CD4-positive, alpha-beta T cell treated with Interleukin-10 for 1 hour (primary cell): ENCODE measurements at regions not wholly inside any gene's neighbourhood (a gene's known extent, or its start where the extent isn't known, plus 50 kb on each side); places are given as distances from the start of the nearest gene placed in this dataset.

ENCODE experiments used
- DNase-seq: peaks from one replicate; pipeline ENCODE4 v3.0.0-alpha.2; 2020

DNA sequence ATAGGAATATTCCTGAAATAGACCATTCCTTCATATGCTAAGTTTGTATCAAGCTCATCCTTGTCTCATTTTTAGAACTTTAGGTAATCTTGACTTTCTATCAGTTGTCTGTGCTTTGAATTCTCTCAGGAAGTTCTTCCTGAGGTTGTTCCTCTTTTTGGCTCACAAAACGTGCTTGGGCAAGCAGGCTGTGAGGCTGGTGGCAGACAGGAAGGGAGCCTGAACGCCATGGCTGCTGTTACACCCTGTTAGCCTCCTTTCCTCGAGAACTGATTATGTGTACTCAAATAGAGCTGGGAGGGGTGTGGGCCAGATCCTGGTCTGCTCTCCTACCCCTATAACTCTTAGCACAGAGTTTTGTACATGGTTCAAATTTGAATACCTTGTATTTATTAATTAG is 136.4 kb upstream of the CELF4 start:
- no peak for DNase-seq

DNA sequence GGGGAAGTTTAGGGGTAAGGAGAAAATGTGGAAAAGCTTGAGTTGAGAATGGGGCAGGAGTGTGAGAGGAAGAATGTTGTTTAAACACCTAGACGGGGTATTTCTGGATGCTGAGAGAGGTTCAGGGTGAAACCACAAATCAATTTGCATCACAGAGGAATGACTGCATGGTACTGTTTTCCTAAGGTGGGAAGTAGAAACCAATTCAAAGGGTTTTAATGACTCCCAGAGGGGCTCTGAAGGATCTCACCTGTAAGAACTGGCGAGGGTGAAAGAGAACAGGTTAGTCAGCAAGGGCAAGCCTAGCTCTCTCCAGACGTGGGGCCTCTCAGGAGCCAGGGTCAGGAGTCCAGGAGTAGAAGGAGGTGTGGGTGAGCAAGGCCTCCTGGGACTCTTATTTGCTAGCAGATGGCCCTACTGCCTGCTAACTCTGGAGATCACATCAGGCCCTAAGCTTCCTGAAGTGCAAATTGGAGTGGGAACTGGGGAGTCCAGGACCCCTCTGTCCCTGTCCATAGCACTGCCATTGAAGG is 133.0 kb upstream of the CELF4 start:
- no peak for DNase-seq

DNA sequence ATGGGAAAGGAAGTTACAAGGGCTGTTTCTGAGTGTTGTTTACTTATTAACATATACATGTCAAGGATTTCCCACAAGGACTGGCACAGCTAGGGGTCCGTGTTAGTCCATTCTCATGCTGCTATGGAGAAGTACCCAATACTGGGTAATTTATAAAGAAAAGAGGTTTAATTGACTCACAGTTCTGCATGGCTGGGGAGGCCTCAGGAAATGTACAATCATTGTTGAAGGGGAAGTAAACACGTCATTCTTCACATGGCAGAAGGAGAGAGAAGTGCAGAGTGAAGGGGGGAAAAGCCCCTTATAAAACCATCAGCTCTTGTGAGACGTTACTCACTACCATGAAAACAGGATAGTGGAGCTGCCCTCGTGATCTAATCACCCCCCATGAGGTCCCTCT is 128.9 kb upstream of the CELF4 start:
- DNase-seq = no peak

DNA sequence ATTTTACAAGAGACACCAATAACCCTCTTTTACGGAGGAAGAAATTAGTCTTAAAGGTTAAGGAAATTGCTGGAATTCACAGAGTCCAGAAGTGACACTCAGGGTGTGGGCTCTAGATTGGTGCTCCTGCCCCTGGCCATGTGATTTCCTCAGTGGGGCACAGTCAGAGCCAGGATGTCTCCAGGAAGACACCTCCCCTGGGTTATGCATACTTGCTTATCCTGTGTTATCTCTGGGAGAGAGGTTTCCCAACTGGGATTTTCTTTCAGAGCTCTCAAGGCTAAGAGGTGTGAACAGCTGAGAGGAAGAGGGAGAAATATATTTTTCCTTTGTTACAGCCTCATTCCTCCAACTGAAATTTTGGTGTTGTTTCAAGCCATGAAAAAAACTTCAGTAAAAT is 125.6 kb upstream of the CELF4 start:
- no peak for DNase-seq

DNA sequence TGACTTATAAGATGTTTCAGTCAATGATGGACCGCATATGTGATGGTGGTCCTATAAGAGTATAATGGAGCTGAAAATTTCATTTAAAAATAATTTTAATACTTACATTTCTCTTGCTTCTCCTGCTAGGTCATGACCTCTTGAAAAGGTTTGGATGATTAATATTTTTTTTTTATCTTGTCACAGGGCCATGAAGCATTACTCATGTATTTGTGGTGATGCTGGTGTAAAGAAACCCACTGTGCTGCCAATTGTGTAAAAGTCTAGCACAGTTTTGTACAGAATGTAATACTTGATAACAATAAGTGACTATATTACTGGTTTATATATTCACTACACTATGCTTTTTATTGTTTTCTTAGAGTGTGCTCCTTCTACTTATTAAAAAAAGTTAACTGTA is 124.2 kb upstream of the CELF4 start:
- DNase-seq = no peak

DNA sequence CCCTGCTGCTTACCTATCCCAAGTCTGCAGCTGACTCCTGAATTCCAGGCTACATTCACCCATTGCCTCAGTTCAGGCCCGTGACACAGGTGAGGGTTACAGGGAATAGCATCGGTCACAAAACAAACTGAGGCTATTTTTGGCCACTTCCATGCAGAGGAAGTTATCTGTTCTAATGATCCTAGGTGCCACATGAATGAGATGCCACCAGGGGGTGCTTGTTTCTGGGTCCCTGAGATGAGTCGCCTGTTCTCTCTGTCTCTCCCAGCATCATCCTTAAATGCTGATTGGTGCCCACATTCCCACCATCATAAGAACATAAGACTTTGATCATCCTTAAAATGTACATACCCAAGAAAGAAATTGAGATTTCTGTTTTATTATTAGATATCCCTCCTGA is 119.0 kb upstream of the CELF4 start:
- no peak for DNase-seq

DNA sequence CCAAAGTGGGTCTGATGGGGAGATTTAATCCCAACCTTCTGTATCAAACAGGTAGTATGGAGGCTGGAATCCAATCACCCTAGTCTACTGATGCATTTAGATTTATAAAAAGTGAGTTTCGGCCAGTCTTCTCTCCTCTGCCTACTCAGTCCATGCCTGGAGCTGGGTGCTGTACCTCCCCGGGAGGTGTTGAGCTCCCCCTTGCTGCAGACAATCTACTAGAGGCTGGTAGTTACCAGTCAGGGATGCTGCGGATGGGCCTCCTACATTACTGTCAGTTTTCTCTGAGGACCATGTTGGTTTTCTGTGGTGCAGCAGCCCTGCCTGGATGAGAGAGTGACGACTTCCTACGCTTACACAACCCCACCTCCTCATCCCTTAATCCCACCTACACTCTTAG is 118.6 kb upstream of the CELF4 start:
- no peak for DNase-seq

DNA sequence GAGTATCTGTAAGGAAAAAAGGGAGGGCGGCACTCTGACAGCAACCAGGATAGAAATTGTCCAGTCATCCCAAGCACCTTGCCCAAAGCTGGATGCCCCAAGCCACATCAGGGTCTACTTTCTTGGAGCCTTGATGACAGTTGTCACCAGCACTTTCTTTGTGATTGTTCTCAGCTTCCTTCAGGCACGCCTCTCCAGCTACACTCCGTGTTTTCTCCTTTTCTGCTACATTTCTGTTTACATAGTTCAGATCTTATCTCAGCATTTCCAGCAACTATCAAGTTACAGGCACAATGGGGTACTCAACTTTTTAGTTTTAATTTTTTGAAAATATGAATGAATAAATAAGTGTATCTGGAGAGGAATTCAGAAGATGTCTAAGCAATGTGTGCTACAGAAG is 115.3 kb upstream of the CELF4 start:
- DNase-seq = no peak

DNA sequence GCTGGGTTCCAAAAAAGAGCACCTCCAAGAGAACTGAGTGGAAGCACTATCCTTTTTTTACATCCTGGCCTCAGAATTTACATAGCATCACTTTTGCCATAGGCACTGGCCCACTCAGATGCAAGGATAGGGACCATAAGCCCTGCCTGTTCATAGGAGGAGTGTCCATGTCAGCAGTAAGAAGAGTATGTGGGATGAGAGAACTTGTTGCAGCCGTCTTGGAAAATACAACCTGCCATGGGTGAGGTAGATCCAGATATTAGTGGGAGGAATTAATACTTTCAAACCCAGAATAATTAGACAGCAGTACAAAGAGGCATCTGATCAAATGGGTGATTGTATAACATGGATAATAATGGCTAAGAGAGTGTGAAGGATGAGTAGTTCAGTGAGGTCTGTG is 110.7 kb upstream of the CELF4 start:
- DNase-seq = no peak

DNA sequence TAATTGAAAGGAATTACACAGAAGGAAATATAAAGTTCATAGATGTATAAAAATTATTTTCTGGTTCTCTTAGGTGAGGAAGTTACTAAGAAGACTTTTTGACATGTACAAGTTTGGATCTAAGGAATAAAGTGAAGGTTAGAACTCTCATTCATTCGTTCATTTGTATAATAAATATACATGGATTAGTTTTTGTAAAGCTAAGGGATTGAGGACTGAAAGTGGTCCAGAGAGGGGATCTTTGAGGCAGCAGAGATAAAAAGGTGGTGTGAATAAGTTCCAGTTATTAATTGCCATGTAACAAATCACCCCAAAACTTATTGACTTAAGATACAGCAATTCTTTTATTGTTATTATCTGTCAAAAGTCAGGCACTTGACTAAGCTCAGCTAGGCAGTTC is 110.1 kb upstream of the CELF4 start:
- DNase-seq = no peak

DNA sequence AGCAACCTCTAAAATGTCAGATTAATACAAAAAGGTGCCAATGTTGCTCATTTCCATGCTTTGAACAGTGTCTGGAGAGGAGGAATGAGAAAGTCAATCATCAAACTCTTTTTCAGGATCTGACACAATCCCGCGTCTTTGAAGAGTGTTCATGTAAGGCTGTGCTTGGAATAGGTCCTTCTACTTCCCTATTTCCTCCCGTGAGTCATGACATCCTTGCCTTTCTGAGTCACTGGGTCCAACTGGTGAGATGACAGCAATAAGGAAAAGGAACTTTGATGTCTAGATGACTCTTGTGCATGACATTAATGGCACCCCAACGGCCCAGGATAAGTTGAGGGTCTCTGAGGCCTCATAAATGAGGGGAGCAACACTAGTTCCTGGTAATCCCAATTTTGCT is 109.0 kb upstream of the CELF4 start:
- DNase-seq = no peak

DNA sequence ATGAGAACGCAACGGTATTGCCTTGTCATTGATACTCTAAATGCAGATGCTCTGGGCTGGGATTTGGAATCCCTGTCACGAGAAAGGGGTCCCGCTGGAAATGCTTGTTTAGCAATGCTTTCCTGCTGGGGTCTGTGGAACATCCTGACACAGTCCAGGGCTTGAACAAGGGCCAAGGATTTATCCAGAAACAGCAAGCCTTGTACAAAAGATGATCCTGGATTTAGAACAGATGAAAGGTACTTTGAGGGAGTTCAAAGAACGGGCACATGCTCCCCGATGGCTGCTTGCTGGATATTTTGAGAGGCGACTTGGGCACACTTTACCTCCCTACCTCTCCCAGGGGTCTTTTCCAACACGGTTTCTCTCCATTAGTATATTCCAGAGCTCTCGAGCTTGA is 108.1 kb upstream of the CELF4 start:
- no peak for DNase-seq

DNA sequence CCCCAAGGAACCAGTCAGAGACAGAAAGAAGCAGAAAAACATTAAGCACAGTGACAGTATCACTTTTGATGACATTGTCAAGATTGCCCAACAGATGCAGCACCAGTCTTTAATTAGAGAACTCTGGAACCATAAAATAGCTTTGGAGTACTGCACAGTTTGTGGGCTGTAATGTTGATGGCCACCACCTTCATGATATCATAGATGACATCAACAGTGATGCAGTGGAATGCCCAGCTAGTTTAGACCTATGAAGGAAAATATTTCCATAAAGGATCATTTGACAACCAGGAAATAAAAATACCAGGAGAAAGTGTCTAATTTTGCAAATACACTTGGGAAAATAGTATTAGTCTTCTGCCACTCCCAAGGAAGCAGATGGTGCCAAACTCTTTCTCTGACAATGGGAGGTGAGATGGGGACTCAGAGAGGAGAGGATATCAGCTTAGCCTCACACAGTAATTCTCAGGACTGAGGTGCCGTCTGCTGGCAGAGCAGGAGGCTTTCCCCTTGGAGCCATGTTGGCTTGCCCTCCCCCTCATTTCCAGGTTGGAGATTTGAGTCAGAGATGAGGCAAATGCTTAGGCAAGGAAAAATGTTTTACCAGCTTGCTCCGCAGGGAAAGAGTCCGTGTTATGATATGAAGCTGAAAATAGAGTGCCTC is 107.5 kb upstream of the CELF4 start:
- DNase-seq = no peak

DNA sequence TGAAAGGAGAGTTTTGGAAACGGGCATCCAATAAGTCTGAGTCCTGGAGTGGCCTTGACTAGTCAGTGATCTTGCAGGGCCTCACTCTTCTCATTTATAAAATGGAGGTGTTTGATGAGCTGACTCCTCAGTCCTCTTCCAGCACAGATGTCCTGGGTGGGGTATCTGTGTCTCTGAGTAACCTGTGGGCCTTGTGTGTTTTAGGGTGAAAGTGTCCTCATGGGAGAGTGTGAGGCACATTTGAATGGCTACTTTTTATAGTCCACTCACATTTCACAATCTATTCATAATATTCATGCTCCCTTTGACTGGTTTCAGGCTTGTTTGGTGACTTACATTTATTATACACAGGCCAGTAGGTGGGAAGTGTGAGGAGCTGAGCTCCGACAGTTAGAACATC is 106.4 kb upstream of the CELF4 start:
- DNase-seq = no peak

DNA sequence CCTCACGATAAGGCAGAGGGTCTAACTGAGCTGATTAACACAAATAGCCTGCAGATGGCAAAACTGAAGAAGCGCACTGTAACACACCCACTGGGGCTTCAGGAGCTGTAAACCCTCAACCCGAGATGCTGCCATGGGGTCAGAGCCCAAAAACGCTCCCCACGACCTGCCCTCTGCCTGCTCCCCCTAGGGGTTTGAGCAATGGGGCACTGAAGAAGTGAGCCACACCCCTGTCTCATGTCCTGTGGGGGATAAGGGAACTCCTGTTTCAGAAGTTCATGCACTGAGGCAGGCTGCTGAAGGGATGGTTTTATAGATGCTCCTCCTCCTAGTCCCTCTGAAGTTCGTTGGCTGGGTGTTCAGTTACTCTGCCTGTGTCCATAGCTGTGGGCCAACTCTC is 105.9 kb upstream of the CELF4 start:
- DNase-seq = no peak

DNA sequence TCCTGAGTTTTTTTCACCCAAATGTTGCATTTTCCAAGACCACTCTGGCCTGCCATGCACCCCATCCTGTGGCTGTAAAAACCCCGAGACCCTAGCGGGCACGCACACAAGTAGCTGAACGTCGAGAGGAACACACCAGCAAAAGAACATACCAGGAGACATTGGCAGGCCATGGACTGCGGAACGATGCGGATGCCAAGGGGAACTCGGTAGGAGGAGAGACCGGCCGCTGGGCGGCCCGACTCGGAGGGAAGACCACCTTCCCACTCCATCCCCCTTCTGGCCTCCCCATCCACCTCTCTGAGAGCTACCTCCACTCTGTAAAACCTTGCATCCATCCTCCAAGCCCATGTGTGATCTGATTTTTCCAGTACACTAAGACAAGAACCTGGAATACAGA is 105.5 kb upstream of the CELF4 start:
- DNase-seq = no peak

DNA sequence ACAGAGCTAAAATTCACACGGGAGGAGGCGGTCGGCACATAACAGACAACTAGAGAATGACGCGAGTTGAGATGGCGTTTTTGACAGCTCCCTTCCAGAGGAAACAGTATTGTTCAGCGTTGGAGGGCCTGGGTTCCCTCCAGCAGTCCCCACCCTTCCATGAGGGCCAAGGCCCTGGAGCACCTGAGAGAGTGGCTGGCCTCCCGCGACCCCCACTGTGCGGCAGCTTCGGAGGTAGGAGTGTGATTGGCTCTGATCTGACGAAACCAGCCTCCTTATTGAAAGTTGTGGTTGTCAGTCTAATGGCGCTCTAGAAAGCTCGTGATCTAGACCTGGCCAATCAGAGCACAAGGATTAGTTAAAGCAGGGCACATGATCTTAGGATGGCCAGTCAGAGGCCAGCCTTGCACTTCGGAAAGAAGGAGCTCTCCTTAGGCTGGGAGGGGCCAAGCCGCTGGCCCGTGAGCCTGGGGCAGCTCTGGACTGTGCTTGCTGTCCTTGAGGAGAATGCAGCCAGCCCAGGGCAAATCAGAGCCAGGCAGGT is 104.5 kb upstream of the CELF4 start:
- DNase-seq = no peak

DNA sequence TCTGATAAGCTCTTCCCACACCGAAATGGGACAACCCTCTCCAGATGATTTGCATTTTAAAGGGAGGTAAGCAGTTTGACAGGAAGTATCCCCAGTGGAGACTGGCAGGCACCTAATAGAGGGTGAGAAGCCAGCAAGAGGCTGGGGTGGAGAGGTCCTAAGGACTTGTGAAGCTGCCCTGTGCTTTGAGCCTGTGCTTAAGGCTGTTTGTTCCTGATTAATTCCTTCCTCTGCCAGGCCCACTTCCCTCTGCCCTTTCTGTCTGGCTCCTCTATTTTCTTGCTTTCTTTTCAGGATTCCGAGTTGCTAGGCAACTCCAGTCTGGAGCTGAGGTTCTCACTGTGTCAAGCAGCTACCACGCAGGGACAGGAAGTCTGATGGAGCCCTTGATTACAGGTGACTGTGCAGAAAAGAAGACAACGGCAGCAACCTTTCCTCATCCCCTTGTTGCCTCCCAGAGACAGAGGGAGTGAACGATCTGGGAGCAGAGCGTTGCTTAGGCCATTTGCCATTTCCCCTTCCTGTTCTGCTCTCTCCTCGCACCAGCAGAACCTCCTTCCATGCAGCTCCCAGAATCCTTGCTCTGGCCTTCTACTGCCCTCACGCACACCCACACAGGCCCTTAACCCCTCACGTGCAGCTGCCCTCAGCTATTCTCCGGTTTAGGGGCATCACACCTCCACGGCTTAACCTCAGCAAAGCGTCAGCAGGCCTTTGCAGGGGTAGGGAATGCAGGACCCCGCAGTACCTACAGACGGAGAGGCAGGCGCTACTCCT is 103.6 kb upstream of the CELF4 start:
- no peak for DNase-seq

DNA sequence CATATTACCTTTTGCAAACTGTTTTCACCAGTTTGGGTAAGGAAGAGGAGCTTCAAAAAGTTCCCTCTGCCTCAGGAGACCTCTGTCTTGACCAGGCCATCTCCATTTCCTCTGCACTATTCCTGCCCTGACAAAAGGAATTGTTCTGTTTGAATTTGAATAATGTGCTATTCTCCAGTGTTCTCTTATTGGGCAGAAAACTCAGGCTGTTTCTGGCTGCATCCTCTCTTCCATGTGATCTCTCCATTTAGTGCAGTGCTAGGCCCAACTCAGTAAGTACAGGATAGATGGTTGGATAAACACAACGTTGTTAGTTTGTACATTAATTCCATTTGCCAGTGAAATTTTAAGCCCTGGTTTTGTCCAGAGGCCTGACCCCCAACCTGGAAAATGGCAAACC is 102.2 kb upstream of the CELF4 start:
- DNase-seq = no peak

DNA sequence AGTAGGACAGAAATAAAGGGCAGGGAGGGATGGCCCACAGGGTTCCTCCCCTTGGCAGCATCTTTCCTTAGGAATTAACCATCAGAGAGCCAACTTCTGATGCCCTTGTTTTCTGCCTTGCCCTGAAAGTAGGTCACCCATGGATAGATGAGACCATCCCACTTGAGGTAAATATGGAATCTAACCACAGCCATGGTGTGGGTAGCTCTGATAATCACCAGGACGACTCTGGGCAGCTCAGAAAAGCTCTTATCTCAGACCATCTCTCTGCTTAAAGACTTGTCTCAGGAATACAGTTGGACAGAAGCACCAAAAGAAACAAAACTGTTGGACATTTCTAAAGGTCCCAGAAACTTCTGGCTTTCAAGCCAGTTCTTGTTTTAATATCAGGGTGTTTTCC is 101.4 kb upstream of the CELF4 start:
- DNase-seq = no peak

DNA sequence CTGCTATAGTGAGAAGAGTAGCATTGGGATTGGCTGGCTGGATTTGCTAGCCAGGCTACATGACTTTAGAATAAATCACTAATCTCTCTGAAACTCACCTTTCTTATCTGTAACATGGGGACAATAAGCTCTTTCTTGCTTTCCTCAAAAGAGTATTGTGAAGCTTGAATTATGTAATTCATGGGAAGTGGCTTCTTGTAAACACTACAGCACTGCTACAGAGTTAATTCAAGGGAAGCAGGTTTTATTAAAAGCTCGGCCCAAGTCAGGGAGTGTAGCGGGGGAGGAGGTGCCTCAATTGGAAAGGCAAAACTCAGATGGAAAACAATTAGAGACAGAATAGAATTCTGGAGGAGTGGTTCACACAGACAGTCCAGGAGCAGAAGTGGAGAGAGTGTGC is 100.9 kb upstream of the CELF4 start:
- DNase-seq = no peak

DNA sequence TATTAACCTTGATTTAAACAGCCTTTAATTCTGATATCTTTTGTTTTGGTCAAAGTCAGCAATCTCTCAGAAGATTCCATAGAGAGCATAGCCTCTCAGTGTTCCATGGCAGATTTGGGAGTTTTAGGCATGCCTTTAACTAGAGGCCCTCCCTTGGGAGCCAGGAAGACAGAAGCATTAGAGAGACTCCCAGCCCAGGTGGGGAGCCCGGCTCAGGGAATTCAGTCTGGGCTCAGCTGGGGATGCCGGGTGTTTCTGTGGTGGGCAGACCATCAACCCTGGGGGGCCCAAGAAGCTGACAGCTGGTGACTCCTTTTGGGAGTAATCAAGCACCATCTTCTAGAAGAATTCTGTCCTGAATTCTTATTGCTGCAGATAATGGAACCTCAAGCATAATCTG is 99.7 kb upstream of the CELF4 start:
- DNase-seq = no peak

DNA sequence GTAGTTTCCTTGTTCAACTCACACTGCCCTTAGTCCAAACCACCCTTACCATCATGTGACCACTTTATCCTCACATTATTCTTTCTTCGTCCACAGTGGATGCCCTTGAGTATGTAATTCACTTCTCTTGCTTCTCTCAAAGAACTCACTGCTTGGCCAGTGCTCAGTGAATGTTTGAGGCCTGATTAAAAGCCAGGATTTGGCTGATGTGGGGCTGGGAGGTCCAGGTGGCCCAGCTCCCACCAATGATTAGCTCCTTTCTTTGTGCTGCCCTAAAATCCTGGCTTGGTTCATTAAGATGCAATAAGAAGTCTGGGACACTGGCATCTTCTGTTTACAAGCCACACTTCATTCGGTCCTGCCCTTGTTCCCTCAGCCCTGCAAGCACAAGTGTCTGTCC is 97.8 kb upstream of the CELF4 start:
- DNase-seq = no peak

DNA sequence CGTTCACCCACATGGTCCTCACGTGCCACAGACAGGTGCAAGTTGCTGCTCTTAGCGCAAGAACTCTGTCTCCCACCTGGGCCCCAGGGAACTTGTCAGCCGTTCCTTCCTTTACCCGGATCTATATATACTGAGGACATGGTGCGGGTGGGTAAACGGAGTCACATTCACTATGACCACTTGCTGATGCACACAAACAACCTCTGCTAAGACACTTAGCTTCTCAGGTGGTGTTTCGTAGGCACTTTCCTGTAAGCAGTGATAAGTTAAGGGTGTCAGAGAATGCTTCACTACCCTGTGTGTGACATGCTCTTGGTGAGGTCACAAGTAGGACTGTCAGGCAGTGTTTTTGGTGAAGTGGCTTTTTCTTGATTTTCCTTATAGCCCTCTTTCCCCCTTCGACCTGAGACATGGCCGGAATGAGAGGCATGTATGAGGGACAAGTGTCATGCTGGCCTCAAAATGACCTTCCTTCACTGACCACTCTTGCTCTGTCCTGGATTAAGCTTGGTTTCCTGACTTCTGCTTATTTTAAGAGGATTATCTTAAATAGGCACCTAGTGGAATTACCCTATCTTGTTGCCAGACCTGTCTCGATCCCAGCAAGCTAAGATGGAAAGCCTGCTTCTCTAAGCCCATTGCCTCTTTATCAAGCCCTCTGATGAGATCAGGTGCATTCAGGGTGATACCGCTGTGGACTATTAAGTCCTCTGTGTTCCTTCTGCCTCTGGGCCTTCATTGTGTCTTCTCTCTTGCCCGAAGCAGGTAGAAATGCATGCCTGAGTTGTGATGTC is 97.1 kb upstream of the CELF4 start:
- no peak for DNase-seq
